Small intestine (tissue), 7 donors: ENCODE measurements at regions not wholly inside any gene's neighbourhood (a gene's known extent, or its start where the extent isn't known, plus 50 kb on each side); places are given as distances from the start of the nearest gene placed in this dataset.

Source experiments
- DNase-seq, 2 donors: peaks; one replicate each; pipeline versions ENCODE4 v3.0.0 to v3.0.0-alpha.2; 2013
- FAIRE-seq: peaks from 2 replicates; lab custom pipeline; 2012; peaks lifted over from hg19 to GRCh38; lab: Jason Lieb, UNC
- H3K27ac ChIP-seq, 3 donors: one replicate each; pipeline ENCODE4 v1.5.1; 2013; ENCODE audit warnings: low read length in 2 of 3, mild to moderate bottlenecking in 2 of 3, control low read depth in 1 of 3, inconsistent platforms in 1 of 3, low read depth in 1 of 3, moderate library complexity in 1 of 3
- H3K27me3 ChIP-seq, 3 donors: one replicate each; pipeline ENCODE4 v1.6.1; 2013; ENCODE audit warnings: low read length in 3 of 3, inconsistent platforms in 1 of 3; ENCODE audit not compliant: control insufficient read depth in 3 of 3, insufficient read depth in 3 of 3
- H3K36me3 ChIP-seq, 3 donors: one replicate each; pipeline ENCODE4 v1.6.1; 2013; ENCODE audit warnings: low read length in 3 of 3, inconsistent platforms in 1 of 3, low read depth in 1 of 3, mild to moderate bottlenecking in 1 of 3, moderate library complexity in 1 of 3; ENCODE audit not compliant: control insufficient read depth in 3 of 3, insufficient read depth in 2 of 3
- H3K4me1 ChIP-seq, 3 donors: one replicate each; pipeline ENCODE4 v1.6.1; 2013; ENCODE audit warnings: low read length in 2 of 3, inconsistent platforms in 1 of 3, low read depth in 1 of 3, mild to moderate bottlenecking in 1 of 3, moderate library complexity in 1 of 3; ENCODE audit not compliant: control insufficient read depth in 3 of 3, insufficient read depth in 2 of 3
- H3K4me3 ChIP-seq, 3 donors: one replicate each; pipeline ENCODE4 v1.5.1; 2013; ENCODE audit warnings: low read length in 3 of 3, control low read depth in 1 of 3, inconsistent platforms in 1 of 3, low read depth in 1 of 3, mild to moderate bottlenecking in 1 of 3, moderate library complexity in 1 of 3
- H3K9me3 ChIP-seq, 2 donors: one replicate each; pipeline ENCODE4 v1.6.1; 2013; ENCODE audit warnings: low read depth in 1 of 2, low read length in 1 of 2; ENCODE audit not compliant: control insufficient read depth in 2 of 2, insufficient read depth in 1 of 2
- WGBS, 3 donors: extraction: QIAGEN DNeasy Blood & Tissue Kit; methylation state at CpG; one replicate each; pipeline ENCODE4 v1.1.7; 2013; 5-methylcytosine and 5-hydroxymethylcytosine counted together
- donor health status: healthy with polysubstance abuse.
- donor health status: control.
- donor health status: control.
- donor health status: Bipolar disorder and iron deficiency.
- donor health status: healthy.

- no peak overlapping the region for H3K4me3 ChIP-seq
- no peak for FAIRE-seq
- H3K27ac ChIP-seq = no peak overlapping the region
- H3K4me1 ChIP-seq = no peaks in the 10 kb centered on the region
- H3K36me3 ChIP-seq = no peaks in the 10 kb centered on the region
- H3K9me3 ChIP-seq = peaks cover 0 to 11% of the 10 kb centered on the region in 2 donors
- WGBS, 3 donors = 83 to 94% (median 89%) methylated on average over 1 of the region's 1 CpG
- no peak for DNase-seq
- no peaks in the 10 kb centered on the region for H3K27me3 ChIP-seq
These were observed 490.7 kb upstream of the MEIS1 start for GRCh38 chr2:65944213-65944612.

- DNase-seq = no peak
- Histone ChIP-seq H3K27ac (no peak overlapping the region), H3K4me1 (no peaks in the 10 kb centered on the region), H3K36me3 (no peaks in the 10 kb centered on the region), H3K4me3 (no peak overlapping the region), H3K27me3 (no peaks in the 10 kb centered on the region), H3K9me3 (peaks cover 0 to 11% of the 10 kb centered on the region in 2 donors)
- WGBS, 3 donors = 93 to 95% (median 93%) methylated on average over 10 of the region's 10 CpGs
- no peak for FAIRE-seq
These were observed 491.7 kb upstream of the MEIS1 start for GRCh38 chr2:65943099-65943786.

DNA sequence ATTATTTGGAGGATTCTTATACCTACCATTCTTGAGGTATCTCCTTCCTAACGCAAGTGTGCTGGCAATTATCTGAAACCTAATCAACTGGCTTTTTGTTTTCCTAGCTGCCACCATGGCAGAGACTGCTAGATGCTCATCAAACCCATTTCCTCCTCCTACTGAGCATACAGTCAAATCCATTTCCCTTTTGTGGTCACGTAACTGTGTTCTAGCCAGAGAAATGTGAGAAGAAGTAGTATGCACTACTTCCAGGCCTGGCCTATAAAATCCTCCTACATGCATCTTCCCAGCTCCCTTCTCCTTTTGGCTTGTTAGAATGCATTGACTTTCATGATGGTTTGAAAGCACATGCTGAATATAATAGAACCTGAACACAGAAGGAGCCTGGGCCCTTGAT lies 494.1 kb upstream of the MEIS1 start:
- FAIRE-seq = no peak
- 60 to 73% (median 60%) methylated on average over 2 of the region's 2 CpGs for WGBS, 3 donors

GRCh38 chr2:65939687-65940086 lies 495.2 kb upstream of the MEIS1 start:
- WGBS, 3 donors = 58 to 69% (median 66%) methylated on average over 2 of the region's 2 CpGs
- FAIRE-seq = no peak

More for the DNA sequence above, 494.1 kb upstream of the MEIS1 start:
- no peaks in the 10 kb centered on the region for H3K36me3 ChIP-seq
- H3K27ac ChIP-seq = no peak overlapping the region
- no peak overlapping the region for H3K4me3 ChIP-seq
- peaks cover 0 to 11% of the 10 kb centered on the region in 2 donors for H3K9me3 ChIP-seq
- no peaks in the 10 kb centered on the region for H3K27me3 ChIP-seq
- H3K4me1 ChIP-seq = no peaks in the 10 kb centered on the region
- DNase-seq = no peak

DNA sequence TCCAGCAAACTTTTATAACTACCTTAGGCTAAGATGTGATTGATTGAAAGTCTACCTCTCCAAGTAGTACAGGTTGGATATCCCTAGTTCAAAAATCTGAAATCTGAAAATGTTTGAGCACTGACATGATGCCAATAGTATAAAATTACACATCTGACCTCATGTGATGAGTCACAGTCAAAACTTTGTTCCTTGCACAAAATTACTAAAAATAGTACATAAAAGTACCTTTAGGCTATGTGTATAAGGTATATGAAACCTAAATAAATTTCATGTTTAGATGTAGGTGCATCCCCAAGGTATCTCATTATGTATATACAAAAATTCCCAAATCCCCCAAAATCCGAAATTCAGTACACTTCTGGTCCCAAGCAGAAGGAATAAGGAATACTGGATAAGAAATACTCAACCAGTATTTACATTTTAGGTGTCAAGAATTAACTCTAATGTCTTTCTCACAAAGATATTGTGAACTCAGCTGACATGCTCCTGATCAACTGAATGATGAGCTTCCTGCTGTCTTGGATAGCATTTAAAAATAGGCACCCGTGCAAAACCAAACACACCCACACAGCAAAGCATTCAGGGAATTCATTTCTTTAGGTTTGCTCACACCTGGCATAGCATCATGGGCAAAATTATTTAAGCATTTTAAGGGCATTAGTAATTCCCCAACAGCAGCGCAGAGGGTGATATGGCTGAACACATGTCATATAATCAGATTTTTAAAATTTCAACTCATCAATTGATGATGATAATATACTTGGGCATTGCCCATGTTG lies 497.4 kb upstream of the MEIS1 start:
- no peak for DNase-seq
- FAIRE-seq = no peak

More at GRCh38 chr2:65939687-65940086, 495.2 kb upstream of the MEIS1 start:
- no peak overlapping the region for H3K27ac ChIP-seq
- no peak for DNase-seq
- no peak overlapping the region for H3K4me3 ChIP-seq
- no peaks in the 10 kb centered on the region for H3K27me3 ChIP-seq
- peaks cover 0 to 11% of the 10 kb centered on the region in 2 donors for H3K9me3 ChIP-seq
- H3K36me3 ChIP-seq = no peaks in the 10 kb centered on the region
- no peaks in the 10 kb centered on the region for H3K4me1 ChIP-seq

DNA sequence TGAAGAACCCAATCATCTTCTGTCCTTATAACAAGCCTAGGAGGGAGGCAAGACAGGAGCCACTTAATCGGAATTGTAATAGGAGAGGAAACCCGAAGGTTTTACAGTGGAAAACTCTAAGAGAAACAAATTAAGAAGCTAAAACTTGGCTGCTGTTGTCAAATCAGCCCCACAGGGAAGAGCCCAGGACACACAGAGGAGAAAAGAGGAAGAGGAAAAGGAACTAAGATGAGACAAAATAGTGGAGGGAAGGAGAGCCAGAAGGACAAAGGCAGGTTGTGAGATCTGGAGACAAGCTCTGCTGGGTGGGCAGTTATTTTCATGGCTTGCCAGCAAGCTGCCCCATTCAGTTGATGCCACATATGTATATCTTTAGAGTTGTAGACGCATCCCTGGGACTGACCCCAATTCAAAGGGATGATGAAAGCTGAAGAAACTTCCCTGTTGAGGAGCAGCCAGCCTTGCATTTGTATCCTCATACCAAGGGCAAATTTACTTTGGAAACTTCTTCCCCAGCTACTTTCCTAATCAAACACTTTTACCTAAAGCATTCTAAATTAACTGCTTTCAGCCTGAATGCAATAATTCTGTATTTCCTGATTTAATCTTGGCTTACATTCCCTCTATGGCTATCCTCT lies 499.8 kb upstream of the MEIS1 start:
- no peak for FAIRE-seq

More for the DNA sequence above, 497.4 kb upstream of the MEIS1 start:
- Histone ChIP-seq H3K36me3 (no peaks in the 10 kb centered on the region), H3K27ac (no peak overlapping the region), H3K4me3 (no peak overlapping the region), H3K9me3 (no peaks in the 10 kb centered on the region), H3K27me3 (no peaks in the 10 kb centered on the region), H3K4me1 (no peaks in the 10 kb centered on the region)
- 54 to 73% (median 64%) methylated on average over 3 of the region's 3 CpGs for WGBS, 3 donors

GRCh38 chr2:65932571-65932970 lies 500.2 kb upstream of the SPRED2 start:
- WGBS, 3 donors = 79 to 97% (median 92%) methylated on average over 1 of the region's 1 CpG
- no peaks in the 10 kb centered on the region for H3K9me3 ChIP-seq
- H3K36me3 ChIP-seq = no peaks in the 10 kb centered on the region
- H3K4me3 ChIP-seq = no peak overlapping the region
- FAIRE-seq (no peak), DNase-seq (no peak)
- no peaks in the 10 kb centered on the region for H3K27me3 ChIP-seq
- H3K4me1 ChIP-seq = no peaks in the 10 kb centered on the region
- no peak overlapping the region for H3K27ac ChIP-seq

More for the DNA sequence above, 499.8 kb upstream of the MEIS1 start:
- H3K27ac ChIP-seq = no peak overlapping the region
- DNase-seq = no peak
- 71 to 80% (median 78%) methylated on average over 3 of the region's 3 CpGs for WGBS, 3 donors
- no peaks in the 10 kb centered on the region for H3K36me3 ChIP-seq
- no peaks in the 10 kb centered on the region for H3K9me3 ChIP-seq
- no peak overlapping the region for H3K4me3 ChIP-seq
- no peaks in the 10 kb centered on the region for H3K4me1 ChIP-seq
- H3K27me3 ChIP-seq = no peaks in the 10 kb centered on the region

DNA sequence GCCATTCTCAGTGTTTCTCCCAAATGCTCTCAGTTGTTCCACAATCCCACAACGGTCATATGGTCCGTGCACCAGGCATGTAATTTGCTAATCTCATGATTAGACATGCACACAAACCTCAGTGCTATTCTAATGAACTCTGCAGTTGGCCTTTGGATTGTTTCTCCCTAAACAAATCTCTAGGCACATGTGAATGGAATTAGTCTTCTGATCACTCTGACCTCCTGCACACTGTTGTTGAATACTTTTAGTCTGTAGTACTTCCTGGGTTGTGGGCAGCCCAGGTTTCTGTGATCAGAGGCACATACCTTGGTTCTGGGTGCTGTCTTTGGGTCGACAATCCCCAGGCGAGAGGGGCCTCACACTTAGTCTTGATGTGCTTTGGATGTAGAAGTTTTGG lies 498.7 kb upstream of the SPRED2 start:
- DNase-seq (no peak), FAIRE-seq (no peak)
- Histone ChIP-seq H3K9me3 (no peaks in the 10 kb centered on the region), H3K27me3 (no peaks in the 10 kb centered on the region), H3K36me3 (no peaks in the 10 kb centered on the region), H3K4me3 (no peak overlapping the region), H3K4me1 (no peaks in the 10 kb centered on the region), H3K27ac (no peak overlapping the region)
- WGBS, 3 donors = 61 to 76% (median 64%) methylated on average over 4 of the region's 4 CpGs
